ENCODE measurements at regions not wholly inside any gene's neighbourhood (a gene's known extent, or its start where the extent isn't known, plus 50 kb on each side); places are given as distances from the start of the nearest gene placed in this dataset.

DNA sequence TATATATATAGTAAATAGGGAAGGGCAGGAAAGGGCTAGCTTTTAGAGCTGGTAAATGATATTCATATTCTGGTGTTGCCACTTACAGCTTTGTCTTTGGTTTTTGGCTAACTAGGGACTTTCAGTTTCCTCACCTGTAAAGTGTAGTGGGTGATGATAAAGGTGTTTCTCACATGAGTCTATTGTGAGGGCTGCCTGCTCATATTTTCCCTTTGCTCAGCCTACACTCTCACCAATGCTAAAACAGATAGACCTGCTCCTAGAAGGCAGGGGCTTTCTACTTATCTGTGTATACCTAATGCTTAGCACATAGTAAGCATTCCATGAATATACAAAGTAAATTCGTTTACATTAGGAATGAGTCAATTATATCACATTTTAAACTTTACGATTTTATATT lies 137.2 kb upstream of the HS3ST1 start:
- H3K36me3 ChIP-seq (ENCODE audit: control insufficient read depth in 4 of 4, insufficient read depth in 3 of 4, low read depth in 1 of 4, low read length in 3 of 4) = no peaks in the 10 kb centered on the region
- H3K4me1 ChIP-seq (ENCODE audit: control insufficient read depth in 4 of 4, insufficient read depth in 4 of 4, low read length in 3 of 4) = no peaks in the 10 kb centered on the region
- no peak overlapping the region for H3K9ac ChIP-seq (ENCODE audit: low read depth in 1 of 2, low read length in 2 of 2)
- 85% methylated on average over 2 of the region's 2 CpGs for WGBS
- H3K27me3 ChIP-seq (ENCODE audit: control insufficient read depth in 4 of 4, insufficient read depth in 4 of 4, low read length in 3 of 4) = no peaks in the 10 kb centered on the region
- TF ChIP-seq NR2F2 (IDR thresholded peaks at IDR 0.05) (no peak), FOXA1 (IDR thresholded peaks at IDR 0.05) (no peak), GABPA (IDR thresholded peaks at IDR 0.05 in 1 of 2, conservative IDR thresholded peaks at IDR 0.05 in 1 of 2) (no peak), HNF4A (conservative IDR thresholded peaks at IDR 0.05) (no peak), YY1 (IDR thresholded peaks at IDR 0.05) (no peak), TAF1 (conservative IDR thresholded peaks at IDR 0.05) (no peak), HNF4G (IDR thresholded peaks at IDR 0.05) (no peak), RAD21 (IDR thresholded peaks at IDR 0.05) (no peak), SP1 (IDR thresholded peaks at IDR 0.05) (no peak), RXRA (IDR thresholded peaks at IDR 0.05) (no peak), EGR1 (IDR thresholded peaks at IDR 0.05; ENCODE audit: low read depth in 2 of 2) (no peak), FOXA2 (IDR thresholded peaks at IDR 0.05) (no peak)
- TF ChIP-seq, protein P1, sequence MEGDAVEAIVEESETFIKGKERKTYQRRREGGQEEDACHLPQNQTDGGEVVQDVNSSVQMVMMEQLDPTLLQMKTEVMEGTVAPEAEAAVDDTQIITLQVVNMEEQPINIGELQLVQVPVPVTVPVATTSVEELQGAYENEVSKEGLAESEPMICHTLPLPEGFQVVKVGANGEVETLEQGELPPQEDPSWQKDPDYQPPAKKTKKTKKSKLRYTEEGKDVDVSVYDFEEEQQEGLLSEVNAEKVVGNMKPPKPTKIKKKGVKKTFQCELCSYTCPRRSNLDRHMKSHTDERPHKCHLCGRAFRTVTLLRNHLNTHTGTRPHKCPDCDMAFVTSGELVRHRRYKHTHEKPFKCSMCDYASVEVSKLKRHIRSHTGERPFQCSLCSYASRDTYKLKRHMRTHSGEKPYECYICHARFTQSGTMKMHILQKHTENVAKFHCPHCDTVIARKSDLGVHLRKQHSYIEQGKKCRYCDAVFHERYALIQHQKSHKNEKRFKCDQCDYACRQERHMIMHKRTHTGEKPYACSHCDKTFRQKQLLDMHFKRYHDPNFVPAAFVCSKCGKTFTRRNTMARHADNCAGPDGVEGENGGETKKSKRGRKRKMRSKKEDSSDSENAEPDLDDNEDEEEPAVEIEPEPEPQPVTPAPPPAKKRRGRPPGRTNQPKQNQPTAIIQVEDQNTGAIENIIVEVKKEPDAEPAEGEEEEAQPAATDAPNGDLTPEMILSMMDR (IDR thresholded peaks at IDR 0.05; ENCODE audit: low read depth, low read length, missing input control) = no peak
- TF ChIP-seq, protein P2, sequence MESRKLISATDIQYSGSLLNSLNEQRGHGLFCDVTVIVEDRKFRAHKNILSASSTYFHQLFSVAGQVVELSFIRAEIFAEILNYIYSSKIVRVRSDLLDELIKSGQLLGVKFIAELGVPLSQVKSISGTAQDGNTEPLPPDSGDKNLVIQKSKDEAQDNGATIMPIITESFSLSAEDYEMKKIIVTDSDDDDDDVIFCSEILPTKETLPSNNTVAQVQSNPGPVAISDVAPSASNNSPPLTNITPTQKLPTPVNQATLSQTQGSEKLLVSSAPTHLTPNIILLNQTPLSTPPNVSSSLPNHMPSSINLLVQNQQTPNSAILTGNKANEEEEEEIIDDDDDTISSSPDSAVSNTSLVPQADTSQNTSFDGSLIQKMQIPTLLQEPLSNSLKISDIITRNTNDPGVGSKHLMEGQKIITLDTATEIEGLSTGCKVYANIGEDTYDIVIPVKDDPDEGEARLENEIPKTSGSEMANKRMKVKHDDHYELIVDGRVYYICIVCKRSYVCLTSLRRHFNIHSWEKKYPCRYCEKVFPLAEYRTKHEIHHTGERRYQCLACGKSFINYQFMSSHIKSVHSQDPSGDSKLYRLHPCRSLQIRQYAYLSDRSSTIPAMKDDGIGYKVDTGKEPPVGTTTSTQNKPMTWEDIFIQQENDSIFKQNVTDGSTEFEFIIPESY (IDR thresholded peaks at IDR 0.05) = no peak
- TF ChIP-seq, protein P3, sequence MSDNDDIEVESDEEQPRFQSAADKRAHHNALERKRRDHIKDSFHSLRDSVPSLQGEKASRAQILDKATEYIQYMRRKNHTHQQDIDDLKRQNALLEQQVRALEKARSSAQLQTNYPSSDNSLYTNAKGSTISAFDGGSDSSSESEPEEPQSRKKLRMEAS (IDR thresholded peaks at IDR 0.05) = no peak
- TF ChIP-seq, protein P4, sequence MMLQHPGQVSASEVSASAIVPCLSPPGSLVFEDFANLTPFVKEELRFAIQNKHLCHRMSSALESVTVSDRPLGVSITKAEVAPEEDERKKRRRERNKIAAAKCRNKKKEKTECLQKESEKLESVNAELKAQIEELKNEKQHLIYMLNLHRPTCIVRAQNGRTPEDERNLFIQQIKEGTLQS (IDR thresholded peaks at IDR 0.05) = no peak
- TF ChIP-seq, protein P5, sequence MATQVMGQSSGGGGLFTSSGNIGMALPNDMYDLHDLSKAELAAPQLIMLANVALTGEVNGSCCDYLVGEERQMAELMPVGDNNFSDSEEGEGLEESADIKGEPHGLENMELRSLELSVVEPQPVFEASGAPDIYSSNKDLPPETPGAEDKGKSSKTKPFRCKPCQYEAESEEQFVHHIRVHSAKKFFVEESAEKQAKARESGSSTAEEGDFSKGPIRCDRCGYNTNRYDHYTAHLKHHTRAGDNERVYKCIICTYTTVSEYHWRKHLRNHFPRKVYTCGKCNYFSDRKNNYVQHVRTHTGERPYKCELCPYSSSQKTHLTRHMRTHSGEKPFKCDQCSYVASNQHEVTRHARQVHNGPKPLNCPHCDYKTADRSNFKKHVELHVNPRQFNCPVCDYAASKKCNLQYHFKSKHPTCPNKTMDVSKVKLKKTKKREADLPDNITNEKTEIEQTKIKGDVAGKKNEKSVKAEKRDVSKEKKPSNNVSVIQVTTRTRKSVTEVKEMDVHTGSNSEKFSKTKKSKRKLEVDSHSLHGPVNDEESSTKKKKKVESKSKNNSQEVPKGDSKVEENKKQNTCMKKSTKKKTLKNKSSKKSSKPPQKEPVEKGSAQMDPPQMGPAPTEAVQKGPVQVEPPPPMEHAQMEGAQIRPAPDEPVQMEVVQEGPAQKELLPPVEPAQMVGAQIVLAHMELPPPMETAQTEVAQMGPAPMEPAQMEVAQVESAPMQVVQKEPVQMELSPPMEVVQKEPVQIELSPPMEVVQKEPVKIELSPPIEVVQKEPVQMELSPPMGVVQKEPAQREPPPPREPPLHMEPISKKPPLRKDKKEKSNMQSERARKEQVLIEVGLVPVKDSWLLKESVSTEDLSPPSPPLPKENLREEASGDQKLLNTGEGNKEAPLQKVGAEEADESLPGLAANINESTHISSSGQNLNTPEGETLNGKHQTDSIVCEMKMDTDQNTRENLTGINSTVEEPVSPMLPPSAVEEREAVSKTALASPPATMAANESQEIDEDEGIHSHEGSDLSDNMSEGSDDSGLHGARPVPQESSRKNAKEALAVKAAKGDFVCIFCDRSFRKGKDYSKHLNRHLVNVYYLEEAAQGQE (IDR thresholded peaks at IDR 0.05) = no peak
- H3K4me3 ChIP-seq (ENCODE audit: low read depth in 1 of 3, low read length in 3 of 3) = no peak overlapping the region
- H3K9me3 ChIP-seq (ENCODE audit: control insufficient read depth in 4 of 4, low read length in 3 of 4) = no peaks in the 10 kb centered on the region
- no peak for DNase-seq (ENCODE audit: low spot score)
- no peak overlapping the region for H3K27ac ChIP-seq (ENCODE audit: low read depth in 1 of 2, low read length in 2 of 2)

DNA sequence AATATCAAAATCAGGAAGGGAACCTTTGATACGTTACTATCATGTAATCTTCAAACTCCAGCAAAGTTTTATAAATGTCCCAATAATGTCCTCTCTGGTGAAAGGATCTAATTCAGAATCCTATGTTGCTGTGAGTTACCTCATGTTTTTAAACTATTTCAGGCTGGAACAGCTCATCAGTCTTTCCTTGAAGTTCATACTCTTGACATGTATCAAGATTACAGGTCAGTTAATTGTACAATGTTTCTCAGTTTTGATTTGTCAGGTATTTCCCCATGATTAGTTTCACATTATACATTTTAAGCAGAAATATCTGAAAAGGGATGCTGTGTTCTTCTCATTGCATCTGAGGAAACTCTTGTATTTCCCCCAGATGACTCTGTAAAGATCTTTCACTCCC lies 136.5 kb upstream of the HS3ST1 start:
- no peak overlapping the region for H3K27ac ChIP-seq (ENCODE audit: low read depth in 1 of 2, low read length in 2 of 2)
- H3K4me3 ChIP-seq (ENCODE audit: low read depth in 1 of 3, low read length in 3 of 3) = no peak overlapping the region
- H3K9ac ChIP-seq (ENCODE audit: low read depth in 1 of 2, low read length in 2 of 2) = no peak overlapping the region
- H3K36me3 ChIP-seq (ENCODE audit: control insufficient read depth in 4 of 4, insufficient read depth in 3 of 4, low read depth in 1 of 4, low read length in 3 of 4) = no peaks in the 10 kb centered on the region
- H3K27me3 ChIP-seq (ENCODE audit: control insufficient read depth in 4 of 4, insufficient read depth in 4 of 4, low read length in 3 of 4) = no peaks in the 10 kb centered on the region
- no peaks in the 10 kb centered on the region for H3K9me3 ChIP-seq (ENCODE audit: control insufficient read depth in 4 of 4, low read length in 3 of 4)
- H3K4me1 ChIP-seq (ENCODE audit: control insufficient read depth in 4 of 4, insufficient read depth in 4 of 4, low read length in 3 of 4) = no peaks in the 10 kb centered on the region
- WGBS = 90% methylated on average over 1 of the region's 1 CpG
- no peak for DNase-seq (ENCODE audit: low spot score)
- TF ChIP-seq TAF1 (conservative IDR thresholded peaks at IDR 0.05) (no peak), EGR1 (IDR thresholded peaks at IDR 0.05; ENCODE audit: low read depth in 2 of 2) (no peak), NR2F2 (IDR thresholded peaks at IDR 0.05) (no peak), FOXA2 (IDR thresholded peaks at IDR 0.05) (no peak), RAD21 (IDR thresholded peaks at IDR 0.05) (no peak), RXRA (IDR thresholded peaks at IDR 0.05) (no peak), JUND (IDR thresholded peaks at IDR 0.05) (no peak)
- TF ChIP-seq, protein P4 (IDR thresholded peaks at IDR 0.05) = no peak
- TF ChIP-seq, protein P2 (IDR thresholded peaks at IDR 0.05) = no peak
- TF ChIP-seq, protein P3 (IDR thresholded peaks at IDR 0.05) = no peak
- TF ChIP-seq, protein P5 (IDR thresholded peaks at IDR 0.05) = no peak
